NOMO-1 treated with dmso at 0.1 percent for 144 hours (cell line): ENCODE measurements at regions not wholly inside any gene's neighbourhood (a gene's known extent, or its start where the extent isn't known, plus 50 kb on each side); places are given as distances from the start of the nearest gene placed in this dataset.
"Not testable (repeated sequence)": the region's sequence is repeated elsewhere in the genome, so short reads cannot be mapped to it uniquely, and the experiment has no call there.

Experiments
- DNase-seq: peaks from one replicate; lab custom pipeline; 2025; ENCODE audit not compliant: unreplicated experiment; lab: John Stamatoyannopoulos, UW

GRCh38 chr3:35296944-35297343 is 342.4 kb upstream of the ARPP21 start:
- not testable (repeated sequence) for DNase-seq

GRCh38 chr3:35305406-35305805 is 333.9 kb upstream of the ARPP21 start:
- DNase-seq = no peak

- DNase-seq = no peak
These were observed 332.0 kb upstream of the ARPP21 start for GRCh38 chr3:35307296-35307695.

- DNase-seq = not testable (repeated sequence)
These were observed 322.5 kb upstream of the ARPP21 start for GRCh38 chr3:35316841-35317240.

GRCh38 chr3:35320646-35321407 is 318.5 kb upstream of the ARPP21 start:
- no peak for DNase-seq

GRCh38 chr3:35322070-35322469 is 317.3 kb upstream of the ARPP21 start:
- no peak for DNase-seq

- no peak for DNase-seq
These were observed 303.6 kb upstream of the ARPP21 start for GRCh38 chr3:35335703-35336102.

GRCh38 chr3:35336601-35337000 is 302.7 kb upstream of the ARPP21 start:
- no peak for DNase-seq

GRCh38 chr3:35338186-35338585 is 301.1 kb upstream of the ARPP21 start:
- no peak for DNase-seq

GRCh38 chr3:35380196-35380595 is 259.1 kb upstream of the ARPP21 start:
- DNase-seq = no peak

GRCh38 chr3:35383216-35383615 is 256.1 kb upstream of the ARPP21 start:
- DNase-seq = no peak

- DNase-seq = no peak
These were observed 255.4 kb upstream of the ARPP21 start for GRCh38 chr3:35383719-35384555.

- no peak for DNase-seq
These were observed 254.1 kb upstream of the ARPP21 start for GRCh38 chr3:35385271-35385670.

GRCh38 chr3:35389907-35390306 is 249.4 kb upstream of the ARPP21 start:
- no peak for DNase-seq

- DNase-seq = no peak
These were observed 247.1 kb upstream of the ARPP21 start for GRCh38 chr3:35392187-35392586.

GRCh38 chr3:35393901-35394799 is 245.2 kb upstream of the ARPP21 start:
- no peak for DNase-seq

GRCh38 chr3:35394905-35395304 is 244.4 kb upstream of the ARPP21 start:
- DNase-seq = no peak

- DNase-seq = no peak
These were observed 237.7 kb upstream of the ARPP21 start for GRCh38 chr3:35401671-35402070.

GRCh38 chr3:35404571-35404970 is 234.8 kb upstream of the ARPP21 start:
- DNase-seq = no peak

GRCh38 chr3:35408882-35409281 is 230.4 kb upstream of the ARPP21 start:
- no peak for DNase-seq

GRCh38 chr3:35409991-35410390 is 229.3 kb upstream of the ARPP21 start:
- no peak for DNase-seq
